Activated T-helper 9 cell treated with anti-CD3 and anti-CD28 coated beads, Interleukin-2, amount 50 U/mL, for 16 hours (primary cell): ENCODE measurements at regions not wholly inside any gene's neighbourhood (a gene's known extent, or its start where the extent isn't known, plus 50 kb on each side); places are given as distances from the start of the nearest gene placed in this dataset.

Experiments
- DNase-seq: peaks from one replicate; pipeline ENCODE4 v3.0.0-alpha.2; 2020; ENCODE audit warnings: low read depth

GRCh38 chr5:2263763-2264162, 381.0 kb upstream of the IRX4 start:
- DNase-seq = no peak

- DNase-seq = no peak
Measured at GRCh38 chr5:2262620-2263019, 379.9 kb upstream of the IRX4 start.

GRCh38 chr5:2261004-2261703, 378.4 kb upstream of the IRX4 start:
- no peak for DNase-seq

GRCh38 chr5:2260211-2261003, 377.7 kb upstream of the IRX4 start:
- DNase-seq = no peak

GRCh38 chr5:2259494-2260107, 376.9 kb upstream of the IRX4 start:
- no peak for DNase-seq

GRCh38 chr5:2258861-2259260, 376.1 kb upstream of the IRX4 start:
- no peak for DNase-seq

GRCh38 chr5:2257326-2258244, 374.9 kb upstream of the IRX4 start:
- no peak for DNase-seq

- no peak for DNase-seq
Measured at GRCh38 chr5:2256691-2257280, 374.1 kb upstream of the IRX4 start.

GRCh38 chr5:2255915-2256690, 373.4 kb upstream of the IRX4 start:
- no peak for DNase-seq

GRCh38 chr5:2254880-2255750, 372.4 kb upstream of the IRX4 start:
- no peak for DNase-seq

- no peak for DNase-seq
Measured at GRCh38 chr5:2254406-2254805, 371.7 kb upstream of the IRX4 start.

GRCh38 chr5:2253040-2253975, 370.6 kb upstream of the IRX4 start:
- DNase-seq = no peak

GRCh38 chr5:2251751-2252150, 369.0 kb upstream of the IRX4 start:
- DNase-seq = no peak

- DNase-seq = no peak
Measured at GRCh38 chr5:2251298-2251697, 368.6 kb upstream of the IRX4 start.

- DNase-seq = no peak
Measured at GRCh38 chr5:2250365-2250950, 367.7 kb upstream of the IRX4 start.

GRCh38 chr5:2249442-2249841, 366.7 kb upstream of the IRX4 start:
- DNase-seq = no peak

GRCh38 chr5:2249026-2249425, 366.3 kb upstream of the IRX4 start:
- no peak for DNase-seq

- no peak for DNase-seq
Measured at GRCh38 chr5:2242539-2242938, 359.8 kb upstream of the IRX4 start.
